HCT116 (cell line): ENCODE measurements at regions not wholly inside any gene's neighbourhood (a gene's known extent, or its start where the extent isn't known, plus 50 kb on each side); places are given as distances from the start of the nearest gene placed in this dataset.

Experiments used
- ATF3 ChIP-seq: IDR thresholded peaks from 2 replicates; pipeline ENCODE4 v1.6.1; 2012
- CTCF ChIP-seq, 3 experiments: fragments of 200-600 bp in 1 of 3; sonication (generic) in 1 of 3; IDR thresholded peaks in 2 of 3; conservative IDR thresholded peaks in 1 of 3; 2 replicates each; pipeline ENCODE4 v1.5.1; 2012 to 2017; ENCODE audit warnings: low read depth in 2 of 3, low read length in 2 of 3, antibody characterized with exemption in 1 of 3, borderline replicate concordance in 1 of 3, control low read depth in 1 of 3, mild to moderate bottlenecking in 1 of 3, mixed read lengths in 1 of 3, mixed run types in 1 of 3, moderate library complexity in 1 of 3; ENCODE audit not compliant: insufficient read depth in 1 of 3
- MAX ChIP-seq: IDR thresholded peaks from 2 replicates; pipeline ENCODE4 v1.6.1; 2012
- POLR2A ChIP-seq: IDR thresholded peaks from 2 replicates; pipeline ENCODE4 v1.7.0; 2011; ENCODE audit warnings: borderline replicate concordance; ENCODE audit not compliant: insufficient read depth, insufficient read length; ENCODE audit errors: extremely low read depth
- RAD21 ChIP-seq: IDR thresholded peaks from 2 replicates; pipeline ENCODE4 v1.6.1; 2012; ENCODE audit warnings: low read depth, mild to moderate bottlenecking
- TCF7L2 ChIP-seq: IDR thresholded peaks from 2 replicates; pipeline ENCODE4 v1.7.0; 2011; ENCODE audit warnings: borderline replicate concordance, inconsistent platforms; ENCODE audit not compliant: insufficient read depth, insufficient read length; ENCODE audit errors: extremely low read depth
- YY1 ChIP-seq: IDR thresholded peaks from 2 replicates; pipeline ENCODE4 v1.6.1; 2011; ENCODE audit warnings: low read length, low read depth, moderate library complexity, mild to moderate bottlenecking; ENCODE audit not compliant: insufficient replicate concordance; ENCODE audit errors: extremely low read depth
- TF ChIP-seq, protein P1 (sequence below): IDR thresholded peaks from 2 replicates; pipeline ENCODE4 v1.6.1; 2012; ENCODE audit warnings: low read depth

- TF ChIP-seq POLR2A (no peak), CTCF (IDR thresholded peaks at IDR 0.05 in 2 of 3, conservative IDR thresholded peaks at IDR 0.05 in 1 of 3; ENCODE audit: borderline replicate concordance in 1 of 3, insufficient read depth in 1 of 3, low read depth in 2 of 3, low read length in 2 of 3) (no peak), ATF3 (no peak), TCF7L2 (no peak), MAX (no peak), RAD21 (no peak), YY1 (no peak)
- TF ChIP-seq, protein P1, sequence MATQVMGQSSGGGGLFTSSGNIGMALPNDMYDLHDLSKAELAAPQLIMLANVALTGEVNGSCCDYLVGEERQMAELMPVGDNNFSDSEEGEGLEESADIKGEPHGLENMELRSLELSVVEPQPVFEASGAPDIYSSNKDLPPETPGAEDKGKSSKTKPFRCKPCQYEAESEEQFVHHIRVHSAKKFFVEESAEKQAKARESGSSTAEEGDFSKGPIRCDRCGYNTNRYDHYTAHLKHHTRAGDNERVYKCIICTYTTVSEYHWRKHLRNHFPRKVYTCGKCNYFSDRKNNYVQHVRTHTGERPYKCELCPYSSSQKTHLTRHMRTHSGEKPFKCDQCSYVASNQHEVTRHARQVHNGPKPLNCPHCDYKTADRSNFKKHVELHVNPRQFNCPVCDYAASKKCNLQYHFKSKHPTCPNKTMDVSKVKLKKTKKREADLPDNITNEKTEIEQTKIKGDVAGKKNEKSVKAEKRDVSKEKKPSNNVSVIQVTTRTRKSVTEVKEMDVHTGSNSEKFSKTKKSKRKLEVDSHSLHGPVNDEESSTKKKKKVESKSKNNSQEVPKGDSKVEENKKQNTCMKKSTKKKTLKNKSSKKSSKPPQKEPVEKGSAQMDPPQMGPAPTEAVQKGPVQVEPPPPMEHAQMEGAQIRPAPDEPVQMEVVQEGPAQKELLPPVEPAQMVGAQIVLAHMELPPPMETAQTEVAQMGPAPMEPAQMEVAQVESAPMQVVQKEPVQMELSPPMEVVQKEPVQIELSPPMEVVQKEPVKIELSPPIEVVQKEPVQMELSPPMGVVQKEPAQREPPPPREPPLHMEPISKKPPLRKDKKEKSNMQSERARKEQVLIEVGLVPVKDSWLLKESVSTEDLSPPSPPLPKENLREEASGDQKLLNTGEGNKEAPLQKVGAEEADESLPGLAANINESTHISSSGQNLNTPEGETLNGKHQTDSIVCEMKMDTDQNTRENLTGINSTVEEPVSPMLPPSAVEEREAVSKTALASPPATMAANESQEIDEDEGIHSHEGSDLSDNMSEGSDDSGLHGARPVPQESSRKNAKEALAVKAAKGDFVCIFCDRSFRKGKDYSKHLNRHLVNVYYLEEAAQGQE, result no peak
Measured at GRCh38 chr11:24351179-24351578, 145.7 kb upstream of the LUZP2 start.
